ENCODE measurements at regions not wholly inside any gene's neighbourhood (a gene's known extent, or its start where the extent isn't known, plus 50 kb on each side); places are given as distances from the start of the nearest gene placed in this dataset.
"Not testable (repeated sequence)": the region's sequence is repeated elsewhere in the genome, so short reads cannot be mapped to it uniquely, and the experiment has no call there.

- H3K27me3 ChIP-seq, result no peaks in the 10 kb centered on the region
- no peak overlapping the region for H3K4me3 ChIP-seq
- H3K4me1 ChIP-seq, result no peaks in the 10 kb centered on the region
- DNase-seq (ENCODE audit: low spot score), result no peak
- H3K9me3 ChIP-seq, result peaks cover 0 to 8% of the 10 kb centered on the region in 2 donors
- H3K36me3 ChIP-seq, result no peaks in the 10 kb centered on the region
- TF ChIP-seq, protein P1, sequence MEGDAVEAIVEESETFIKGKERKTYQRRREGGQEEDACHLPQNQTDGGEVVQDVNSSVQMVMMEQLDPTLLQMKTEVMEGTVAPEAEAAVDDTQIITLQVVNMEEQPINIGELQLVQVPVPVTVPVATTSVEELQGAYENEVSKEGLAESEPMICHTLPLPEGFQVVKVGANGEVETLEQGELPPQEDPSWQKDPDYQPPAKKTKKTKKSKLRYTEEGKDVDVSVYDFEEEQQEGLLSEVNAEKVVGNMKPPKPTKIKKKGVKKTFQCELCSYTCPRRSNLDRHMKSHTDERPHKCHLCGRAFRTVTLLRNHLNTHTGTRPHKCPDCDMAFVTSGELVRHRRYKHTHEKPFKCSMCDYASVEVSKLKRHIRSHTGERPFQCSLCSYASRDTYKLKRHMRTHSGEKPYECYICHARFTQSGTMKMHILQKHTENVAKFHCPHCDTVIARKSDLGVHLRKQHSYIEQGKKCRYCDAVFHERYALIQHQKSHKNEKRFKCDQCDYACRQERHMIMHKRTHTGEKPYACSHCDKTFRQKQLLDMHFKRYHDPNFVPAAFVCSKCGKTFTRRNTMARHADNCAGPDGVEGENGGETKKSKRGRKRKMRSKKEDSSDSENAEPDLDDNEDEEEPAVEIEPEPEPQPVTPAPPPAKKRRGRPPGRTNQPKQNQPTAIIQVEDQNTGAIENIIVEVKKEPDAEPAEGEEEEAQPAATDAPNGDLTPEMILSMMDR (IDR thresholded peaks at IDR 0.05), result no peak
- H3K27ac ChIP-seq, result no peak overlapping the region
These were observed 144.6 kb upstream of the SMARCAD1 start for GRCh38 chr4:94063084-94063483.

- no peak for DNase-seq (ENCODE audit: low spot score)
- Histone ChIP-seq H3K4me3 (no peak overlapping the region), H3K27me3 (no peaks in the 10 kb centered on the region), H3K36me3 (no peaks in the 10 kb centered on the region), H3K4me1 (no peaks in the 10 kb centered on the region), H3K27ac (no peak overlapping the region), H3K9me3 (peaks cover 0 to 8% of the 10 kb centered on the region in 2 donors)
- TF ChIP-seq, protein P1 (IDR thresholded peaks at IDR 0.05), result no peak
These were observed 138.6 kb upstream of the SMARCAD1 start for GRCh38 chr4:94068753-94069719.

GRCh38 chr4:94076498-94076897 is 131.2 kb upstream of the SMARCAD1 start:
- DNase-seq (ENCODE audit: low spot score), result no peak
- TF ChIP-seq, protein P1 (IDR thresholded peaks at IDR 0.05), result no peak

GRCh38 chr4:94084155-94084554 is 123.5 kb upstream of the SMARCAD1 start:
- H3K4me1 ChIP-seq, result no peaks in the 10 kb centered on the region
- H3K27me3 ChIP-seq, result no peaks in the 10 kb centered on the region
- TF ChIP-seq, protein P1 (IDR thresholded peaks at IDR 0.05), result no peak

More at GRCh38 chr4:94076498-94076897, 131.2 kb upstream of the SMARCAD1 start:
- Histone ChIP-seq H3K36me3 (no peaks in the 10 kb centered on the region), H3K27me3 (no peaks in the 10 kb centered on the region), H3K4me1 (no peaks in the 10 kb centered on the region), H3K9me3 (peaks cover 0 to 6% of the 10 kb centered on the region in 2 donors), H3K27ac (no peak overlapping the region), H3K4me3 (no peak overlapping the region)

GRCh38 chr4:94099141-94099540 is 108.5 kb upstream of the SMARCAD1 start:
- not testable (repeated sequence) for DNase-seq (ENCODE audit: low spot score); H3K9me3 ChIP-seq; H3K27me3 ChIP-seq; H3K4me3 ChIP-seq; H3K27ac ChIP-seq; H3K36me3 ChIP-seq; H3K4me1 ChIP-seq

More at GRCh38 chr4:94084155-94084554, 123.5 kb upstream of the SMARCAD1 start:
- H3K4me3 ChIP-seq, result no peak overlapping the region
- no peak for DNase-seq (ENCODE audit: low spot score)
- H3K9me3 ChIP-seq, result peaks cover 0 to 6% of the 10 kb centered on the region in 2 donors
- no peaks in the 10 kb centered on the region for H3K36me3 ChIP-seq
- H3K27ac ChIP-seq, result no peak overlapping the region

- Histone ChIP-seq H3K4me1 (no peaks in the 10 kb centered on the region), H3K27ac (no peak overlapping the region), H3K4me3 (no peak overlapping the region), H3K9me3 (no peaks in the 10 kb centered on the region), H3K36me3 (no peaks in the 10 kb centered on the region), H3K27me3 (no peaks in the 10 kb centered on the region)
- TF ChIP-seq, protein P1 (IDR thresholded peaks at IDR 0.05), result no peak
- DNase-seq (ENCODE audit: low spot score), result no peak
These were observed 95.0 kb upstream of the SMARCAD1 start for GRCh38 chr4:94112644-94113043.

Data from right atrium auricular region (tissue), 2 donors.